Peyer's patch (tissue), 4 donors: ENCODE measurements at regions not wholly inside any gene's neighbourhood (a gene's known extent, or its start where the extent isn't known, plus 50 kb on each side); places are given as distances from the start of the nearest gene placed in this dataset.

Source experiments
- DNase-seq, 3 donors: peaks; one replicate each; pipeline ENCODE4 v3.0.0-alpha.2; 2017 to 2019
- H3K27ac ChIP-seq, 4 donors: fragments of 200-600 bp; sonication (generic); one replicate each; pipeline ENCODE4 v1.5.1; 2016 to 2019
- H3K27me3 ChIP-seq, 2 donors: fragments of 200-600 bp; sonication (generic); one replicate each; pipeline ENCODE4 v1.5.1; 2019
- H3K36me3 ChIP-seq, 3 donors: fragments of 200-600 bp; sonication (generic); one replicate each; pipeline ENCODE4 v1.5.1; 2016 to 2019
- H3K4me1 ChIP-seq, 4 donors: fragments of 200-600 bp; sonication (generic); one replicate each; pipeline ENCODE4 v1.5.1; 2016 to 2019
- H3K4me3 ChIP-seq, 4 donors: fragments of 200-600 bp; sonication (generic); 1 replicate in 3 of 4; 2 replicates in 1 of 4; pipeline ENCODE4 v1.5.1; 2016 to 2019; ENCODE audit warnings: mild to moderate bottlenecking in 1 of 4
- H3K9me3 ChIP-seq, 4 donors: fragments of 200-600 bp; sonication (generic); one replicate each; pipeline ENCODE4 v1.5.1; 2016 to 2019; ENCODE audit warnings: mild to moderate bottlenecking in 1 of 4
- CTCF ChIP-seq, 6 experiments: fragments of 450-650 bp in 4 of 6; fragments of 200-600 bp in 2 of 6; sonication (generic) in 1 of 6; IDR thresholded peaks; one replicate each; pipeline ENCODE4 v1.5.1; 2017 to 2019; ENCODE audit warnings: antibody characterized with exemption in 6 of 6, mild to moderate bottlenecking in 3 of 6, moderate library complexity in 1 of 6
- POLR2A ChIP-seq, 2 donors: fragments of 450-650 bp; IDR thresholded peaks; one replicate each; pipeline ENCODE4 v1.5.1; 2017; ENCODE audit warnings: antibody characterized with exemption in 2 of 2, mild to moderate bottlenecking in 2 of 2, moderate library complexity in 2 of 2

- no peak for DNase-seq
- Histone ChIP-seq H3K27ac (no peak overlapping the region), H3K9me3 (no peaks in the 10 kb centered on the region), H3K36me3 (no peaks in the 10 kb centered on the region), H3K27me3 (no peaks in the 10 kb centered on the region), H3K4me3 (no peak overlapping the region), H3K4me1 (no peaks in the 10 kb centered on the region)
- no peak for TF ChIP-seq CTCF (IDR thresholded peaks at IDR 0.05)
These were observed 946.7 kb downstream of the ZPLD1 start for GRCh38 chr3:103381296-103382079.

- H3K27ac ChIP-seq, result no peak overlapping the region
- no peak for DNase-seq
- H3K4me3 ChIP-seq, result no peak overlapping the region
- H3K9me3 ChIP-seq, result no peaks in the 10 kb centered on the region
- no peaks in the 10 kb centered on the region for H3K36me3 ChIP-seq
- TF ChIP-seq POLR2A (IDR thresholded peaks at IDR 0.05) (no peak), CTCF (IDR thresholded peaks at IDR 0.05) (no peak)
- H3K4me1 ChIP-seq, result no peaks in the 10 kb centered on the region
- H3K27me3 ChIP-seq, result no peaks in the 10 kb centered on the region
These were observed 951.3 kb downstream of the ZPLD1 start for GRCh38 chr3:103385961-103386656.

GRCh38 chr3:103388214-103388613 lies 953.4 kb downstream of the ZPLD1 start:
- H3K9me3 ChIP-seq, result no peaks in the 10 kb centered on the region
- DNase-seq, result no peak
- no peaks in the 10 kb centered on the region for H3K27me3 ChIP-seq
- no peak overlapping the region for H3K4me3 ChIP-seq
- H3K4me1 ChIP-seq, result no peaks in the 10 kb centered on the region
- H3K36me3 ChIP-seq, result no peaks in the 10 kb centered on the region
- TF ChIP-seq CTCF (IDR thresholded peaks at IDR 0.05), result no peak
- TF ChIP-seq POLR2A (IDR thresholded peaks at IDR 0.05), result no peak
- no peak overlapping the region for H3K27ac ChIP-seq

GRCh38 chr3:103389356-103389755 lies 954.5 kb downstream of the ZPLD1 start:
- H3K27ac ChIP-seq, result no peak overlapping the region
- no peak for DNase-seq
- H3K36me3 ChIP-seq, result no peaks in the 10 kb centered on the region
- no peaks in the 10 kb centered on the region for H3K27me3 ChIP-seq
- no peaks in the 10 kb centered on the region for H3K4me1 ChIP-seq
- H3K9me3 ChIP-seq, result no peaks in the 10 kb centered on the region
- no peak for TF ChIP-seq CTCF (IDR thresholded peaks at IDR 0.05)
- TF ChIP-seq POLR2A (IDR thresholded peaks at IDR 0.05), result no peak
- no peak overlapping the region for H3K4me3 ChIP-seq

GRCh38 chr3:103393395-103394186 lies 958.8 kb downstream of the ZPLD1 start:
- TF ChIP-seq CTCF (IDR thresholded peaks at IDR 0.05) (no peak), POLR2A (IDR thresholded peaks at IDR 0.05) (no peak)
- Histone ChIP-seq H3K36me3 (no peaks in the 10 kb centered on the region), H3K27me3 (no peaks in the 10 kb centered on the region), H3K4me1 (no peaks in the 10 kb centered on the region), H3K4me3 (no peak overlapping the region), H3K9me3 (no peaks in the 10 kb centered on the region), H3K27ac (no peak overlapping the region)
- DNase-seq, result no peak
